OCI-LY7 (cell line): ENCODE measurements at regions not wholly inside any gene's neighbourhood (a gene's known extent, or its start where the extent isn't known, plus 50 kb on each side); places are given as distances from the start of the nearest gene placed in this dataset.

Source experiments
- BruUV-seq: library from RNA; stranded (reverse); fragments of 400-500 nt; replicated peaks from 2 replicates; lab custom pipeline; 2021; lab: Mats Ljungman, UMichigan
- CTCF ChIA-PET: fragments of 300-600 bp; sonication (Branson Sonifier 250); formaldehyde crosslinking; loops from one replicate; lab custom pipeline; 2022; ENCODE audit warnings: antibody characterized with exemption; ENCODE audit not compliant: unreplicated experiment; lab: Charles Lee
- POLR2A ChIA-PET: fragments of 300-600 bp; sonication (Branson Sonifier 250); formaldehyde crosslinking; loops from one replicate; lab custom pipeline; 2022; ENCODE audit warnings: antibody characterized with exemption; lab: Charles Lee
- DNase-seq: peaks from one replicate; pipeline ENCODE4 v3.0.0-alpha.2; 2015; ENCODE audit warnings: low spot score
- H2AFZ ChIP-seq: fragments of 200-600 bp; sonication (generic), shearing (Covaris generic); 2 replicates; pipeline ENCODE4 v1.6.1; 2014; ENCODE audit warnings: mild to moderate bottlenecking, antibody characterized with exemption, low read length, moderate library complexity
- H3K27ac ChIP-seq: fragments of 200-600 bp; sonication (generic); 2 replicates; pipeline ENCODE4 v1.5.1; 2014; ENCODE audit warnings: mixed run types, low read depth, mild to moderate bottlenecking, moderate library complexity, low read length, inconsistent platforms; ENCODE audit not compliant: poor library complexity, severe bottlenecking
- H3K36me3 ChIP-seq: fragments of 200-600 bp; sonication (generic); 2 replicates; pipeline ENCODE4 v1.6.1; 2014; ENCODE audit warnings: mild to moderate bottlenecking, antibody characterized with exemption, low read length, moderate library complexity, mixed read lengths; ENCODE audit not compliant: insufficient read depth
- H3K4me1 ChIP-seq: fragments of 200-600 bp; sonication (generic); 2 replicates; pipeline ENCODE4 v1.5.1; 2014; ENCODE audit warnings: mild to moderate bottlenecking, low read length; ENCODE audit not compliant: insufficient read depth, poor library complexity, severe bottlenecking
- H3K4me2 ChIP-seq: fragments of 200-600 bp; sonication (generic); 2 replicates; pipeline ENCODE4 v1.6.1; 2014; ENCODE audit warnings: mild to moderate bottlenecking, low read length
- H3K4me3 ChIP-seq: fragments of 200-600 bp; sonication (generic); 2 replicates; pipeline ENCODE4 v1.5.1; 2014; ENCODE audit warnings: mild to moderate bottlenecking, low read depth, low read length; ENCODE audit not compliant: poor library complexity, severe bottlenecking
- H3K79me2 ChIP-seq: fragments of 200-600 bp; sonication (generic); 2 replicates; pipeline ENCODE4 v1.6.1; 2016; ENCODE audit warnings: low read depth, mild to moderate bottlenecking, low read length, moderate library complexity, mixed read lengths; ENCODE audit not compliant: insufficient read depth
- H3K9me2 ChIP-seq: fragments of 200-600 bp; sonication (generic); 2 replicates; pipeline ENCODE4 v1.6.1; 2016; ENCODE audit warnings: mild to moderate bottlenecking, low read length, mixed read lengths; ENCODE audit not compliant: insufficient read depth
- H3K9me3 ChIP-seq: fragments of 200-600 bp; sonication (generic); 2 replicates; pipeline ENCODE4 v1.6.1; 2014; ENCODE audit warnings: mild to moderate bottlenecking, mixed run types, low read length, mixed read lengths
- H4K20me1 ChIP-seq: fragments of 200-600 bp; sonication (generic); 2 replicates; pipeline ENCODE4 v1.6.1; 2014; ENCODE audit warnings: mild to moderate bottlenecking, antibody characterized with exemption, low read length, moderate library complexity, mixed read lengths; ENCODE audit not compliant: insufficient read depth
- CTCF ChIP-seq: fragments of 200-600 bp; sonication (generic); conservative IDR thresholded peaks from 2 replicates; pipeline ENCODE4 v1.5.1; 2014; ENCODE audit warnings: mild to moderate bottlenecking, antibody characterized with exemption, low read length, moderate library complexity, mixed read lengths
- EZH2phosphoT487 ChIP-seq: fragments of 200-600 bp; sonication (generic); IDR thresholded peaks from 2 replicates; pipeline ENCODE4 v1.6.1; 2018; ENCODE audit warnings: low read depth, borderline replicate concordance, mild to moderate bottlenecking, mixed run types, antibody characterized with exemption, low read length, moderate library complexity, mixed read lengths
- intact Hi-C: fragments of 100-400 bp; cut with micrococcal nuclease; formaldehyde crosslinking; loops from one replicate; pipeline ENCODE4 v1.10.0; 2022; ENCODE audit not compliant: unreplicated experiment

- intact Hi-C loops, result no loop called here
- H4K20me1 ChIP-seq, result no peaks in the 10 kb centered on the region
- ChIA-PET CTCF (no interaction called here), POLR2A (interaction anchor here (0.6 kb wide), 1 partner anchor 126 kb away, joined by 3 read pairs; no protein-coding TSS in a partner anchor)
- no peaks in the 10 kb centered on the region for H3K79me2 ChIP-seq
- H3K4me2 ChIP-seq, result no peak overlapping the region
- no peak overlapping the region for H3K27ac ChIP-seq
- H3K4me3 ChIP-seq, result no peak overlapping the region
- no peaks in the 10 kb centered on the region for H3K36me3 ChIP-seq
- no peaks in the 10 kb centered on the region for H3K4me1 ChIP-seq
- no peak overlapping the region for H2AFZ ChIP-seq
- TF ChIP-seq EZH2phosphoT487, result no peak
- TF ChIP-seq CTCF, result no peak
- no peaks in the 10 kb centered on the region for H3K9me3 ChIP-seq
- no peak for DNase-seq
- BruUV-seq, result no TSS peak
- no peaks in the 10 kb centered on the region for H3K9me2 ChIP-seq
Observed at GRCh38 chr18:22060361-22060760, 109.0 kb upstream of the GATA6 start.

- intact Hi-C loops, result no loop called here
- Histone ChIP-seq H3K36me3 (no peaks in the 10 kb centered on the region), H3K79me2 (no peaks in the 10 kb centered on the region), H3K27ac (no peak overlapping the region), H3K4me2 (no peak overlapping the region), H3K9me2 (no peaks in the 10 kb centered on the region), H2AFZ (no peak overlapping the region), H4K20me1 (no peaks in the 10 kb centered on the region), H3K4me3 (no peak overlapping the region), H3K4me1 (no peaks in the 10 kb centered on the region), H3K9me3 (no peaks in the 10 kb centered on the region)
- BruUV-seq, result no TSS peak
- ChIA-PET CTCF (no interaction called here), POLR2A (no interaction called here)
- no peak for DNase-seq
- TF ChIP-seq EZH2phosphoT487 (no peak), CTCF (no peak)
Observed at GRCh38 chr18:22063102-22063501, 106.3 kb upstream of the GATA6 start.

- H3K79me2 ChIP-seq, result no peaks in the 10 kb centered on the region
- no peaks in the 10 kb centered on the region for H3K4me1 ChIP-seq
- no peak overlapping the region for H2AFZ ChIP-seq
- no peak overlapping the region for H3K4me3 ChIP-seq
- intact Hi-C loops, result no loop called here
- BruUV-seq, result no TSS peak
- CTCF ChIA-PET, result no interaction called here
- no peaks in the 10 kb centered on the region for H3K9me3 ChIP-seq
- H4K20me1 ChIP-seq, result no peaks in the 10 kb centered on the region
- no peak overlapping the region for H3K4me2 ChIP-seq
- TF ChIP-seq CTCF, result no peak
- no peak for TF ChIP-seq EZH2phosphoT487
- no peaks in the 10 kb centered on the region for H3K36me3 ChIP-seq
- POLR2A ChIA-PET, result no interaction called here
- no peaks in the 10 kb centered on the region for H3K9me2 ChIP-seq
- no peak for DNase-seq
- H3K27ac ChIP-seq, result no peak overlapping the region
Observed at GRCh38 chr18:22063672-22064071, 105.7 kb upstream of the GATA6 start.
